ENCODE measurements at regions not wholly inside any gene's neighbourhood (a gene's known extent, or its start where the extent isn't known, plus 50 kb on each side); places are given as distances from the start of the nearest gene placed in this dataset.
A peak's percentile ranks its signal among the peaks of the same experiment; 100 is the strongest.

GRCh38 chr11:134742956-134743819 is 331.1 kb upstream of the B3GAT1 start (continued):
- TF ChIP-seq HNF1A (IDR thresholded peaks at IDR 0.05; ENCODE audit: low read depth) (peak; percentile 69; the same call in 1 of the 2 replicates), HNF1A (CRISPR knock-in tag; IDR thresholded peaks at IDR 0.05; ENCODE audit: borderline replicate concordance) (peak; percentile 63; the same call in 1 of the 2 replicates), NR2C2 (CRISPR knock-in tag; IDR thresholded peaks at IDR 0.05; ENCODE audit: borderline replicate concordance) (peak; percentile 40; the same call in 1 of the 2 replicates), ZNF766 (CRISPR knock-in tag; IDR thresholded peaks at IDR 0.05; ENCODE audit: borderline replicate concordance) (no peak), AKNA (CRISPR knock-in tag; IDR thresholded peaks at IDR 0.05; ENCODE audit: borderline replicate concordance) (no peak), THAP8 (CRISPR knock-in tag; IDR thresholded peaks at IDR 0.05; ENCODE audit: borderline replicate concordance) (no peak; the same call in 1 of the 2 replicates), RBM39 (IDR thresholded peaks at IDR 0.05; ENCODE audit: low read depth, low read length, poor library complexity, severe bottlenecking) (no peak), ZC3H4 (CRISPR knock-in tag; IDR thresholded peaks at IDR 0.05; ENCODE audit: borderline replicate concordance) (no peak), KLF16 (CRISPR knock-in tag; IDR thresholded peaks at IDR 0.05) (no peak), ZNF761 (CRISPR knock-in tag; conservative IDR thresholded peaks at IDR 0.05) (no peak), MED1 (CRISPR knock-in tag; IDR thresholded peaks at IDR 0.05) (peak; percentile 69), GATA4 (IDR thresholded peaks at IDR 0.05; ENCODE audit: borderline replicate concordance, low read depth) (peak; percentile 91), EP300 (IDR thresholded peaks at IDR 0.05; ENCODE audit: low read depth in 2 of 2, low read length in 2 of 2) (peak in 1 of 2 experiments; percentile 79; a peak in 1 of 4 replicates), EP300 (CRISPR knock-in tag; IDR thresholded peaks at IDR 0.05; ENCODE audit: borderline replicate concordance) (peak; percentile 43; the same call in 1 of the 2 replicates), SYNCRIP (IDR thresholded peaks at IDR 0.05; ENCODE audit: insufficient read depth, low read depth, low read length) (no peak), KMT2B (CRISPR knock-in tag; IDR thresholded peaks at IDR 0.05) (no peak), MTERF4 (CRISPR knock-in tag; IDR thresholded peaks at IDR 0.05) (no peak)
